Liver (tissue), 8 donors: ENCODE measurements at regions not wholly inside any gene's neighbourhood (a gene's known extent, or its start where the extent isn't known, plus 50 kb on each side); places are given as distances from the start of the nearest gene placed in this dataset.

ENCODE experiments used
- DNase-seq: peaks from one replicate; pipeline ENCODE4 v3.0.0-alpha.2; 2017; ENCODE audit warnings: low spot score
- H3K27ac ChIP-seq, 2 donors: one replicate each; pipeline ENCODE4 v1.7.0; 2013; ENCODE audit warnings: inconsistent platforms in 2 of 2, low read length in 2 of 2, control low read depth in 1 of 2, low read depth in 1 of 2, mild to moderate bottlenecking in 1 of 2
- H3K27me3 ChIP-seq, 4 donors: one replicate each; pipeline versions ENCODE4 v1.6.1 to v1.7.0; 2013; ENCODE audit warnings: low read length in 3 of 4, inconsistent platforms in 1 of 4, mild to moderate bottlenecking in 1 of 4, moderate library complexity in 1 of 4; ENCODE audit not compliant: control insufficient read depth in 4 of 4, insufficient read depth in 4 of 4
- H3K36me3 ChIP-seq, 4 donors: one replicate each; pipeline versions ENCODE4 v1.6.1 to v1.7.0; 2013; ENCODE audit warnings: low read length in 3 of 4, mild to moderate bottlenecking in 3 of 4, low read depth in 1 of 4, moderate library complexity in 1 of 4; ENCODE audit not compliant: control insufficient read depth in 4 of 4, insufficient read depth in 3 of 4
- H3K4me1 ChIP-seq, 4 donors: one replicate each; pipeline versions ENCODE4 v1.6.1 to v1.7.0; 2013; ENCODE audit warnings: low read length in 3 of 4, mild to moderate bottlenecking in 3 of 4, moderate library complexity in 1 of 4; ENCODE audit not compliant: control insufficient read depth in 4 of 4, insufficient read depth in 4 of 4
- H3K4me3 ChIP-seq, 3 donors: one replicate each; pipeline versions ENCODE4 v1.6.1 to v1.7.0; 2013; ENCODE audit warnings: low read length in 3 of 3, control low read depth in 1 of 3, low read depth in 1 of 3, mild to moderate bottlenecking in 1 of 3
- H3K9ac ChIP-seq, 2 donors: one replicate each; pipeline ENCODE4 v1.7.0; 2013; ENCODE audit warnings: low read length in 2 of 2, mild to moderate bottlenecking in 2 of 2, moderate library complexity in 2 of 2, control low read depth in 1 of 2, low read depth in 1 of 2
- H3K9me3 ChIP-seq, 4 donors: one replicate each; pipeline versions ENCODE4 v1.6.1 to v1.7.0; 2013; ENCODE audit warnings: low read length in 3 of 4; ENCODE audit not compliant: control insufficient read depth in 4 of 4
- ATF3 ChIP-seq: IDR thresholded peaks from 2 replicates; pipeline ENCODE4 v1.6.1; 2016; ENCODE audit warnings: antibody characterized with exemption
- EGR1 ChIP-seq, 2 donors: IDR thresholded peaks; 2 replicates each; pipeline ENCODE4 v1.6.1; 2016 to 2018; ENCODE audit warnings: antibody characterized with exemption in 2 of 2, low read depth in 2 of 2
- FOXA1 ChIP-seq: IDR thresholded peaks from 2 replicates; pipeline ENCODE4 v1.6.1; 2016; ENCODE audit warnings: antibody characterized with exemption
- FOXA2 ChIP-seq: IDR thresholded peaks from 2 replicates; pipeline ENCODE4 v1.6.1; 2016; ENCODE audit warnings: antibody characterized with exemption
- GABPA ChIP-seq, 2 donors: IDR thresholded peaks in 1 of 2; conservative IDR thresholded peaks in 1 of 2; 2 replicates each; pipeline ENCODE4 v1.6.1; 2016; ENCODE audit warnings: antibody characterized with exemption in 2 of 2, mild to moderate bottlenecking in 1 of 2, moderate library complexity in 1 of 2
- HNF4A ChIP-seq, 2 donors: conservative IDR thresholded peaks; 2 replicates each; pipeline ENCODE4 v1.6.1; 2016; ENCODE audit warnings: antibody characterized with exemption in 2 of 2, mild to moderate bottlenecking in 2 of 2
- HNF4G ChIP-seq: IDR thresholded peaks from 2 replicates; pipeline ENCODE4 v1.6.1; 2016; ENCODE audit warnings: antibody characterized with exemption
- JUND ChIP-seq, 2 donors: IDR thresholded peaks; 2 replicates each; pipeline ENCODE4 v1.6.1; 2016; ENCODE audit warnings: antibody characterized with exemption in 2 of 2
- NR2F2 ChIP-seq: IDR thresholded peaks from 2 replicates; pipeline ENCODE4 v1.6.1; 2016; ENCODE audit warnings: antibody characterized with exemption
- RAD21 ChIP-seq, 2 donors: IDR thresholded peaks; 2 replicates each; pipeline ENCODE4 v1.6.1; 2016; ENCODE audit warnings: antibody characterized with exemption in 2 of 2, mild to moderate bottlenecking in 2 of 2
- REST ChIP-seq: IDR thresholded peaks from 2 replicates; pipeline ENCODE4 v1.6.1; 2016; ENCODE audit warnings: antibody characterized with exemption, mild to moderate bottlenecking
- RXRA ChIP-seq, 2 donors: IDR thresholded peaks; 2 replicates each; pipeline ENCODE4 v1.6.1; 2017 to 2018; ENCODE audit warnings: antibody characterized with exemption in 2 of 2, mild to moderate bottlenecking in 1 of 2
- SP1 ChIP-seq: IDR thresholded peaks from 2 replicates; pipeline ENCODE4 v1.6.1; 2018; ENCODE audit warnings: antibody characterized with exemption, mild to moderate bottlenecking
- TAF1 ChIP-seq: conservative IDR thresholded peaks from 2 replicates; pipeline ENCODE4 v1.6.1; 2016; ENCODE audit warnings: antibody characterized with exemption, mild to moderate bottlenecking
- YY1 ChIP-seq: IDR thresholded peaks from 2 replicates; pipeline ENCODE4 v1.6.1; 2016; ENCODE audit warnings: antibody characterized with exemption, mild to moderate bottlenecking
- WGBS: extraction: QIAGEN DNeasy Blood & Tissue Kit; methylation state at CpG from one replicate; pipeline ENCODE4 v1.1.7; 2013; 5-methylcytosine and 5-hydroxymethylcytosine counted together
- TF ChIP-seq, protein P1 (sequence below): IDR thresholded peaks from 2 replicates; pipeline ENCODE4 v1.6.1; 2016; ENCODE audit warnings: antibody characterized with exemption
- TF ChIP-seq, protein P2 (sequence below): fragments of 150-350 bp; IDR thresholded peaks from 2 replicates; pipeline ENCODE4 v1.5.1; 2017; ENCODE audit warnings: improper control_type of control experiment, low read depth, low read length; ENCODE audit not compliant: missing input control
- donor health status: healthy.
- donor health status: healthy.
- donor health status: healthy.
- donor health status: healthy.
- donor health status: healthy.

DNA sequence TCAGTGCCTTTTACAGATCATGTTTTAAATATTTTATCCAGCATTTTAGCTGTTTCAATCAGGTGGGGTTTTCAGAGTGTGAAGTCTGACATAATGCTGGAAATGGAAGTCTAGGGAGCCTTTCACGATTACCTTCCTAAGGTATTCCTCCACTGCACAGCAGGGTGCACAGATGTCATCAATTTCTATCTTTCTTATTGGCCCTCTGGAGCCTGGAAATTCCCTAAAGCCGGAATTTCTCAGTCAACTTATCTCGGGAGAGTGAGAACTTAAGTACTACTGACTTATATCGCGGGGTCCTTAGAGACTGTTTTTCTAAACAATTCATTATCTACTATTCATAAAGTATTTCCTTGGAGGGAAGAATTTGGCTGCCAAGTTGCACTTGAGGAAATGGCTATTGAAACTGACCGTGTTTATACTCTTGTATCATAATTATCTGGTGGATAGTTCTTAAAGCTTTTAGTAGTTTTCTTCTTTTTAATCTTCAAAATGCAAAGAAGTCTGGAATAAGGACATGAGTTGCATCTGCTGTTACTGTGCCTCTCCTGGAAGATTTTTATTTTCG is 311.8 kb upstream of the B3GALT2 start:
- no peak for DNase-seq
- Histone ChIP-seq H3K27me3 (no peaks in the 10 kb centered on the region), H3K4me3 (no peak overlapping the region)

GRCh38 chr1:193494368-193494767 is 308.0 kb upstream of the B3GALT2 start:
- Histone ChIP-seq H3K27ac (no peak overlapping the region), H3K9me3 (no peaks in the 10 kb centered on the region), H3K9ac (no peak overlapping the region), H3K4me1 (peaks cover 0 to 9% (median 0%) of the 10 kb centered on the region in 4 donors), H3K4me3 (no peak overlapping the region), H3K27me3 (no peaks in the 10 kb centered on the region), H3K36me3 (no peaks in the 10 kb centered on the region)
- WGBS = 40% methylated on average over 2 of the region's 2 CpGs
- DNase-seq = no peak
- TF ChIP-seq YY1 (no peak), SP1 (no peak), TAF1 (no peak), JUND (IDR thresholded peaks at IDR 0.05) (no peak), HNF4A (conservative IDR thresholded peaks at IDR 0.05) (no peak), FOXA1 (no peak), RXRA (IDR thresholded peaks at IDR 0.05) (no peak), REST (no peak), FOXA2 (no peak), HNF4G (no peak), EGR1 (IDR thresholded peaks at IDR 0.05; ENCODE audit: low read depth in 2 of 2) (no peak), NR2F2 (no peak)
- TF ChIP-seq, protein P1, sequence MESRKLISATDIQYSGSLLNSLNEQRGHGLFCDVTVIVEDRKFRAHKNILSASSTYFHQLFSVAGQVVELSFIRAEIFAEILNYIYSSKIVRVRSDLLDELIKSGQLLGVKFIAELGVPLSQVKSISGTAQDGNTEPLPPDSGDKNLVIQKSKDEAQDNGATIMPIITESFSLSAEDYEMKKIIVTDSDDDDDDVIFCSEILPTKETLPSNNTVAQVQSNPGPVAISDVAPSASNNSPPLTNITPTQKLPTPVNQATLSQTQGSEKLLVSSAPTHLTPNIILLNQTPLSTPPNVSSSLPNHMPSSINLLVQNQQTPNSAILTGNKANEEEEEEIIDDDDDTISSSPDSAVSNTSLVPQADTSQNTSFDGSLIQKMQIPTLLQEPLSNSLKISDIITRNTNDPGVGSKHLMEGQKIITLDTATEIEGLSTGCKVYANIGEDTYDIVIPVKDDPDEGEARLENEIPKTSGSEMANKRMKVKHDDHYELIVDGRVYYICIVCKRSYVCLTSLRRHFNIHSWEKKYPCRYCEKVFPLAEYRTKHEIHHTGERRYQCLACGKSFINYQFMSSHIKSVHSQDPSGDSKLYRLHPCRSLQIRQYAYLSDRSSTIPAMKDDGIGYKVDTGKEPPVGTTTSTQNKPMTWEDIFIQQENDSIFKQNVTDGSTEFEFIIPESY = no peak

More for the DNA sequence above, 311.8 kb upstream of the B3GALT2 start:
- Histone ChIP-seq H3K36me3 (no peaks in the 10 kb centered on the region), H3K27ac (no peak overlapping the region), H3K9ac (no peak overlapping the region), H3K9me3 (no peaks in the 10 kb centered on the region), H3K4me1 (peaks cover 0 to 9% (median 0%) of the 10 kb centered on the region in 4 donors)
- 75% methylated on average over 7 of the region's 7 CpGs for WGBS
- TF ChIP-seq JUND (IDR thresholded peaks at IDR 0.05) (no peak), HNF4A (conservative IDR thresholded peaks at IDR 0.05) (no peak), RAD21 (IDR thresholded peaks at IDR 0.05) (no peak), RXRA (IDR thresholded peaks at IDR 0.05) (no peak), FOXA2 (no peak), GABPA (IDR thresholded peaks at IDR 0.05 in 1 of 2, conservative IDR thresholded peaks at IDR 0.05 in 1 of 2) (no peak), YY1 (no peak), ATF3 (no peak)
- TF ChIP-seq, protein P1 = no peak
- TF ChIP-seq, protein P2, sequence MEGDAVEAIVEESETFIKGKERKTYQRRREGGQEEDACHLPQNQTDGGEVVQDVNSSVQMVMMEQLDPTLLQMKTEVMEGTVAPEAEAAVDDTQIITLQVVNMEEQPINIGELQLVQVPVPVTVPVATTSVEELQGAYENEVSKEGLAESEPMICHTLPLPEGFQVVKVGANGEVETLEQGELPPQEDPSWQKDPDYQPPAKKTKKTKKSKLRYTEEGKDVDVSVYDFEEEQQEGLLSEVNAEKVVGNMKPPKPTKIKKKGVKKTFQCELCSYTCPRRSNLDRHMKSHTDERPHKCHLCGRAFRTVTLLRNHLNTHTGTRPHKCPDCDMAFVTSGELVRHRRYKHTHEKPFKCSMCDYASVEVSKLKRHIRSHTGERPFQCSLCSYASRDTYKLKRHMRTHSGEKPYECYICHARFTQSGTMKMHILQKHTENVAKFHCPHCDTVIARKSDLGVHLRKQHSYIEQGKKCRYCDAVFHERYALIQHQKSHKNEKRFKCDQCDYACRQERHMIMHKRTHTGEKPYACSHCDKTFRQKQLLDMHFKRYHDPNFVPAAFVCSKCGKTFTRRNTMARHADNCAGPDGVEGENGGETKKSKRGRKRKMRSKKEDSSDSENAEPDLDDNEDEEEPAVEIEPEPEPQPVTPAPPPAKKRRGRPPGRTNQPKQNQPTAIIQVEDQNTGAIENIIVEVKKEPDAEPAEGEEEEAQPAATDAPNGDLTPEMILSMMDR = no peak
